Fibroblast of lung (primary cell): ENCODE measurements at regions not wholly inside any gene's neighbourhood (a gene's known extent, or its start where the extent isn't known, plus 50 kb on each side); places are given as distances from the start of the nearest gene placed in this dataset.

Source experiments
- EZH2 ChIP-seq: IDR thresholded peaks from 2 replicates; pipeline ENCODE4 v1.5.1; 2012; ENCODE audit warnings: low read length, control low read depth, mild to moderate bottlenecking; ENCODE audit errors: missing control alignments
- TF ChIP-seq, protein P1 (sequence below), 2 donors: IDR thresholded peaks in 1 of 2; conservative IDR thresholded peaks in 1 of 2; 1 replicate in 1 of 2; 2 replicates in 1 of 2; pipeline ENCODE4 v1.5.1; 2011 to 2012; ENCODE audit warnings: low read length in 2 of 2, control low read depth in 1 of 2, inconsistent platforms in 1 of 2, low read depth in 1 of 2, mild to moderate bottlenecking in 1 of 2

GRCh38 chr10:7069706-7070105 lies 341.1 kb downstream of the SFMBT2 start:
- TF ChIP-seq, protein P1, sequence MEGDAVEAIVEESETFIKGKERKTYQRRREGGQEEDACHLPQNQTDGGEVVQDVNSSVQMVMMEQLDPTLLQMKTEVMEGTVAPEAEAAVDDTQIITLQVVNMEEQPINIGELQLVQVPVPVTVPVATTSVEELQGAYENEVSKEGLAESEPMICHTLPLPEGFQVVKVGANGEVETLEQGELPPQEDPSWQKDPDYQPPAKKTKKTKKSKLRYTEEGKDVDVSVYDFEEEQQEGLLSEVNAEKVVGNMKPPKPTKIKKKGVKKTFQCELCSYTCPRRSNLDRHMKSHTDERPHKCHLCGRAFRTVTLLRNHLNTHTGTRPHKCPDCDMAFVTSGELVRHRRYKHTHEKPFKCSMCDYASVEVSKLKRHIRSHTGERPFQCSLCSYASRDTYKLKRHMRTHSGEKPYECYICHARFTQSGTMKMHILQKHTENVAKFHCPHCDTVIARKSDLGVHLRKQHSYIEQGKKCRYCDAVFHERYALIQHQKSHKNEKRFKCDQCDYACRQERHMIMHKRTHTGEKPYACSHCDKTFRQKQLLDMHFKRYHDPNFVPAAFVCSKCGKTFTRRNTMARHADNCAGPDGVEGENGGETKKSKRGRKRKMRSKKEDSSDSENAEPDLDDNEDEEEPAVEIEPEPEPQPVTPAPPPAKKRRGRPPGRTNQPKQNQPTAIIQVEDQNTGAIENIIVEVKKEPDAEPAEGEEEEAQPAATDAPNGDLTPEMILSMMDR (conservative IDR thresholded peaks at IDR 0.05 in 1 of 2, IDR thresholded peaks at IDR 0.05 in 1 of 2; ENCODE audit: low read depth in 1 of 2, low read length in 2 of 2): no peak
- TF ChIP-seq EZH2: no peak
